Neural cell (in vitro differentiated cells): ENCODE measurements at regions not wholly inside any gene's neighbourhood (a gene's known extent, or its start where the extent isn't known, plus 50 kb on each side); places are given as distances from the start of the nearest gene placed in this dataset.

Experiments used
- H2AFZ ChIP-seq: fragments of 200-600, 300-800 bp; sonication (generic), shearing (Covaris generic); 2 replicates; pipeline ENCODE4 v1.6.0; 2014; ENCODE audit warnings: low read depth, mild to moderate bottlenecking, antibody characterized with exemption, low read length, moderate library complexity
- H3F3A ChIP-seq: fragments of 200-600 bp; shearing (Covaris generic); 2 replicates; pipeline ENCODE4 v1.6.1; 2016; ENCODE audit warnings: mild to moderate bottlenecking, moderate library complexity, mixed read lengths, antibody characterized with exemption, low read length; ENCODE audit not compliant: insufficient read depth, poor library complexity, severe bottlenecking
- H3K27ac ChIP-seq: fragments of 200-600, 300-800 bp; sonication (generic), shearing (Covaris generic); 2 replicates; pipeline ENCODE4 v1.5.1; 2014; ENCODE audit warnings: mild to moderate bottlenecking, low read length, moderate library complexity
- H3K27me3 ChIP-seq: fragments of 300-800, 200-600 bp; sonication (generic), shearing (Covaris generic); 2 replicates; pipeline ENCODE4 v1.6.0; 2014; ENCODE audit warnings: mild to moderate bottlenecking, low read depth, low read length, moderate library complexity; ENCODE audit not compliant: insufficient read depth
- H3K36me3 ChIP-seq: fragments of 300-800, 200-600 bp; sonication (generic), shearing (Covaris generic); 2 replicates; pipeline ENCODE4 v1.5.1; 2014; ENCODE audit warnings: mild to moderate bottlenecking, antibody characterized with exemption, low read length, moderate library complexity; ENCODE audit not compliant: insufficient read depth
- H3K4me2 ChIP-seq: fragments of 300-800, 200-600 bp; sonication (generic), shearing (Covaris generic); 2 replicates; pipeline ENCODE4 v1.6.0; 2014; ENCODE audit warnings: mild to moderate bottlenecking, low read length
- H3K4me3 ChIP-seq: fragments of 300-800, 200-600 bp; sonication (generic), shearing (Covaris generic); 2 replicates; pipeline ENCODE4 v1.5.1; 2014; ENCODE audit warnings: mild to moderate bottlenecking, low read length, moderate library complexity
- H3K79me2 ChIP-seq: fragments of 200-600 bp; shearing (Covaris generic); replicated peaks from 2 replicates; pipeline ENCODE4 v1.6.0; 2014; ENCODE audit warnings: mild to moderate bottlenecking, low read length, moderate library complexity; ENCODE audit not compliant: insufficient read depth
- H3K9ac ChIP-seq: fragments of 300-800, 200-600 bp; sonication (generic), shearing (Covaris generic); 2 replicates; pipeline ENCODE4 v1.6.1; 2016; ENCODE audit warnings: mild to moderate bottlenecking, low read length, mixed read lengths
- H3K9me2 ChIP-seq: fragments of 200-600 bp; shearing (Covaris generic); 2 replicates; pipeline ENCODE4 v1.6.1; 2016; ENCODE audit warnings: mild to moderate bottlenecking, low read length, mixed read lengths; ENCODE audit not compliant: insufficient read depth
- H3K9me3 ChIP-seq: fragments of 200-600, 300-800 bp; sonication (generic), shearing (Covaris generic); 2 replicates; pipeline ENCODE4 v1.6.1; 2016; ENCODE audit warnings: mild to moderate bottlenecking, mixed run types, low read length, moderate library complexity, mixed read lengths
- H4K20me1 ChIP-seq: fragments of 200-600 bp; shearing (Covaris generic); 2 replicates; pipeline ENCODE4 v1.6.1; 2016; ENCODE audit warnings: mild to moderate bottlenecking, mixed run types; ENCODE audit not compliant: insufficient read depth
- EP300 ChIP-seq: fragments of 450-650 bp; conservative IDR thresholded peaks from 2 replicates; pipeline ENCODE4 v1.6.1; 2014; ENCODE audit warnings: antibody characterized with exemption, mild to moderate bottlenecking, moderate library complexity; ENCODE audit not compliant: poor library complexity, severe bottlenecking
- EZH2 ChIP-seq: fragments of 200-600, 300-800 bp; shearing (Covaris generic), sonication (generic); IDR thresholded peaks from 2 replicates; pipeline ENCODE4 v1.6.1; 2014; ENCODE audit warnings: antibody characterized with exemption, low read length, borderline replicate concordance, mild to moderate bottlenecking; ENCODE audit not compliant: insufficient read depth, poor library complexity, severe bottlenecking
- MXI1 ChIP-seq: fragments of 450-650 bp; conservative IDR thresholded peaks from 2 replicates; pipeline ENCODE4 v1.6.1; 2014; ENCODE audit warnings: antibody characterized with exemption, mild to moderate bottlenecking; ENCODE audit not compliant: poor library complexity, severe bottlenecking
- POLR2AphosphoS5 ChIP-seq: IDR thresholded peaks from 2 replicates; pipeline ENCODE4 v1.6.1; 2012
- RAD21 ChIP-seq: fragments of 450-650 bp; conservative IDR thresholded peaks from 2 replicates; pipeline ENCODE4 v1.6.1; 2014; ENCODE audit warnings: antibody characterized with exemption, mild to moderate bottlenecking, moderate library complexity
- SMC3 ChIP-seq: fragments of 450-650 bp; conservative IDR thresholded peaks from 2 replicates; pipeline ENCODE4 v1.6.1; 2014; ENCODE audit warnings: antibody characterized with exemption, mild to moderate bottlenecking, moderate library complexity; ENCODE audit not compliant: poor library complexity
- TAF1 ChIP-seq: IDR thresholded peaks from 2 replicates; pipeline ENCODE4 v1.6.1; 2012; ENCODE audit warnings: low read depth
- TF ChIP-seq, protein P1 (sequence below): IDR thresholded peaks from 2 replicates; pipeline ENCODE4 v1.6.1; 2012; ENCODE audit warnings: borderline replicate concordance
- TF ChIP-seq, protein P2 (sequence below): fragments of 450-650 bp; IDR thresholded peaks from 2 replicates; pipeline ENCODE4 v1.5.1; 2014; ENCODE audit warnings: antibody characterized with exemption, mild to moderate bottlenecking, moderate library complexity; ENCODE audit not compliant: poor library complexity, severe bottlenecking

- Histone ChIP-seq H3K9me3 (no peaks in the 10 kb centered on the region), H3K27ac (no peak overlapping the region), H3K4me3 (no peak overlapping the region), H3K27me3 (no peaks in the 10 kb centered on the region), H2AFZ (no peak overlapping the region), H3K36me3 (no peaks in the 10 kb centered on the region), H3K4me2 (no peak overlapping the region), H3F3A (no peaks in the 10 kb centered on the region), H3K79me2 (no peaks in the 10 kb centered on the region), H3K9me2 (no peaks in the 10 kb centered on the region), H3K9ac (no peak overlapping the region), H4K20me1 (no peaks in the 10 kb centered on the region)
- no peak for TF ChIP-seq EP300
- TF ChIP-seq EZH2, result no peak
- TF ChIP-seq SMC3, result no peak
- TF ChIP-seq RAD21, result no peak
- TF ChIP-seq MXI1, result no peak
- no peak for TF ChIP-seq TAF1
- no peak for TF ChIP-seq POLR2AphosphoS5
- TF ChIP-seq, protein P1, sequence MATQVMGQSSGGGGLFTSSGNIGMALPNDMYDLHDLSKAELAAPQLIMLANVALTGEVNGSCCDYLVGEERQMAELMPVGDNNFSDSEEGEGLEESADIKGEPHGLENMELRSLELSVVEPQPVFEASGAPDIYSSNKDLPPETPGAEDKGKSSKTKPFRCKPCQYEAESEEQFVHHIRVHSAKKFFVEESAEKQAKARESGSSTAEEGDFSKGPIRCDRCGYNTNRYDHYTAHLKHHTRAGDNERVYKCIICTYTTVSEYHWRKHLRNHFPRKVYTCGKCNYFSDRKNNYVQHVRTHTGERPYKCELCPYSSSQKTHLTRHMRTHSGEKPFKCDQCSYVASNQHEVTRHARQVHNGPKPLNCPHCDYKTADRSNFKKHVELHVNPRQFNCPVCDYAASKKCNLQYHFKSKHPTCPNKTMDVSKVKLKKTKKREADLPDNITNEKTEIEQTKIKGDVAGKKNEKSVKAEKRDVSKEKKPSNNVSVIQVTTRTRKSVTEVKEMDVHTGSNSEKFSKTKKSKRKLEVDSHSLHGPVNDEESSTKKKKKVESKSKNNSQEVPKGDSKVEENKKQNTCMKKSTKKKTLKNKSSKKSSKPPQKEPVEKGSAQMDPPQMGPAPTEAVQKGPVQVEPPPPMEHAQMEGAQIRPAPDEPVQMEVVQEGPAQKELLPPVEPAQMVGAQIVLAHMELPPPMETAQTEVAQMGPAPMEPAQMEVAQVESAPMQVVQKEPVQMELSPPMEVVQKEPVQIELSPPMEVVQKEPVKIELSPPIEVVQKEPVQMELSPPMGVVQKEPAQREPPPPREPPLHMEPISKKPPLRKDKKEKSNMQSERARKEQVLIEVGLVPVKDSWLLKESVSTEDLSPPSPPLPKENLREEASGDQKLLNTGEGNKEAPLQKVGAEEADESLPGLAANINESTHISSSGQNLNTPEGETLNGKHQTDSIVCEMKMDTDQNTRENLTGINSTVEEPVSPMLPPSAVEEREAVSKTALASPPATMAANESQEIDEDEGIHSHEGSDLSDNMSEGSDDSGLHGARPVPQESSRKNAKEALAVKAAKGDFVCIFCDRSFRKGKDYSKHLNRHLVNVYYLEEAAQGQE, result no peak
- TF ChIP-seq, protein P2, sequence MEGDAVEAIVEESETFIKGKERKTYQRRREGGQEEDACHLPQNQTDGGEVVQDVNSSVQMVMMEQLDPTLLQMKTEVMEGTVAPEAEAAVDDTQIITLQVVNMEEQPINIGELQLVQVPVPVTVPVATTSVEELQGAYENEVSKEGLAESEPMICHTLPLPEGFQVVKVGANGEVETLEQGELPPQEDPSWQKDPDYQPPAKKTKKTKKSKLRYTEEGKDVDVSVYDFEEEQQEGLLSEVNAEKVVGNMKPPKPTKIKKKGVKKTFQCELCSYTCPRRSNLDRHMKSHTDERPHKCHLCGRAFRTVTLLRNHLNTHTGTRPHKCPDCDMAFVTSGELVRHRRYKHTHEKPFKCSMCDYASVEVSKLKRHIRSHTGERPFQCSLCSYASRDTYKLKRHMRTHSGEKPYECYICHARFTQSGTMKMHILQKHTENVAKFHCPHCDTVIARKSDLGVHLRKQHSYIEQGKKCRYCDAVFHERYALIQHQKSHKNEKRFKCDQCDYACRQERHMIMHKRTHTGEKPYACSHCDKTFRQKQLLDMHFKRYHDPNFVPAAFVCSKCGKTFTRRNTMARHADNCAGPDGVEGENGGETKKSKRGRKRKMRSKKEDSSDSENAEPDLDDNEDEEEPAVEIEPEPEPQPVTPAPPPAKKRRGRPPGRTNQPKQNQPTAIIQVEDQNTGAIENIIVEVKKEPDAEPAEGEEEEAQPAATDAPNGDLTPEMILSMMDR, result no peak
Observed at GRCh38 chr5:110031402-110032140, 341.8 kb downstream of the MAN2A1 start.

- Histone ChIP-seq H3K27ac (no peak overlapping the region), H3K4me2 (no peak overlapping the region), H4K20me1 (no peaks in the 10 kb centered on the region), H3F3A (no peaks in the 10 kb centered on the region), H3K79me2 (no peaks in the 10 kb centered on the region), H2AFZ (no peak overlapping the region), H3K4me3 (no peak overlapping the region), H3K9ac (no peak overlapping the region), H3K36me3 (no peaks in the 10 kb centered on the region), H3K9me2 (no peaks in the 10 kb centered on the region), H3K9me3 (no peaks in the 10 kb centered on the region), H3K27me3 (no peaks in the 10 kb centered on the region)
- TF ChIP-seq POLR2AphosphoS5 (no peak), EZH2 (no peak), SMC3 (no peak), RAD21 (no peak), TAF1 (no peak), EP300 (no peak), MXI1 (no peak)
- TF ChIP-seq, protein P1, result no peak
- TF ChIP-seq, protein P2, result no peak
Observed at GRCh38 chr5:110032376-110032775, 342.6 kb downstream of the MAN2A1 start.
